Suprapubic skin (tissue), 4 donors: ENCODE measurements at regions not wholly inside any gene's neighbourhood (a gene's known extent, or its start where the extent isn't known, plus 50 kb on each side); places are given as distances from the start of the nearest gene placed in this dataset.
"Not testable (repeated sequence)": the region's sequence is repeated elsewhere in the genome, so short reads cannot be mapped to it uniquely, and the experiment has no call there.

Source experiments
- CTCF ChIP-seq, 2 donors: fragments of 200-600 bp in 1 of 2; fragments of 450-650 bp in 1 of 2; sonication (generic) in 1 of 2; IDR thresholded peaks; one replicate each; pipeline ENCODE4 v1.5.1; 2016 to 2019; ENCODE audit warnings: antibody characterized with exemption in 2 of 2, mild to moderate bottlenecking in 1 of 2, moderate library complexity in 1 of 2
- EP300 ChIP-seq: sonication (generic); formaldehyde crosslinking; IDR thresholded peaks from one replicate; pipeline ENCODE4 v1.6.1; 2017; ENCODE audit warnings: antibody characterized with exemption
- POLR2A ChIP-seq, 2 donors: fragments of 450-650 bp; IDR thresholded peaks; one replicate each; pipeline ENCODE4 v1.6.1; 2017; ENCODE audit warnings: antibody characterized with exemption in 2 of 2, mild to moderate bottlenecking in 2 of 2, moderate library complexity in 2 of 2
- POLR2AphosphoS5 ChIP-seq, 3 donors: sonication (generic); formaldehyde crosslinking; IDR thresholded peaks; one replicate each; pipeline ENCODE4 v1.6.1; 2017; ENCODE audit warnings: antibody characterized with exemption in 3 of 3

- not testable (repeated sequence) for TF ChIP-seq CTCF (IDR thresholded peaks at IDR 0.05); EP300; POLR2A (IDR thresholded peaks at IDR 0.05); POLR2AphosphoS5 (IDR thresholded peaks at IDR 0.05)
Observed at GRCh38 chr5:154700289-154700928, 54.8 kb upstream of the LARP1 start.
